ENCODE measurements at regions not wholly inside any gene's neighbourhood (a gene's known extent, or its start where the extent isn't known, plus 50 kb on each side); places are given as distances from the start of the nearest gene placed in this dataset.
"Not testable (repeated sequence)": the region's sequence is repeated elsewhere in the genome, so short reads cannot be mapped to it uniquely, and the experiment has no call there.

- no peak for DNase-seq
- no peak for TF ChIP-seq POLR2A (IDR thresholded peaks at IDR 0.05; ENCODE audit: low read length)
- no peak for TF ChIP-seq GATA1 (IDR thresholded peaks at IDR 0.05; ENCODE audit: low read depth, low read length)
Measured at GRCh38 chr18:14999085-14999975, 251.4 kb downstream of the ANKRD30B start.

GRCh38 chr18:15000119-15001037 lies 252.4 kb downstream of the ANKRD30B start:
- DNase-seq = not testable (repeated sequence)

DNA sequence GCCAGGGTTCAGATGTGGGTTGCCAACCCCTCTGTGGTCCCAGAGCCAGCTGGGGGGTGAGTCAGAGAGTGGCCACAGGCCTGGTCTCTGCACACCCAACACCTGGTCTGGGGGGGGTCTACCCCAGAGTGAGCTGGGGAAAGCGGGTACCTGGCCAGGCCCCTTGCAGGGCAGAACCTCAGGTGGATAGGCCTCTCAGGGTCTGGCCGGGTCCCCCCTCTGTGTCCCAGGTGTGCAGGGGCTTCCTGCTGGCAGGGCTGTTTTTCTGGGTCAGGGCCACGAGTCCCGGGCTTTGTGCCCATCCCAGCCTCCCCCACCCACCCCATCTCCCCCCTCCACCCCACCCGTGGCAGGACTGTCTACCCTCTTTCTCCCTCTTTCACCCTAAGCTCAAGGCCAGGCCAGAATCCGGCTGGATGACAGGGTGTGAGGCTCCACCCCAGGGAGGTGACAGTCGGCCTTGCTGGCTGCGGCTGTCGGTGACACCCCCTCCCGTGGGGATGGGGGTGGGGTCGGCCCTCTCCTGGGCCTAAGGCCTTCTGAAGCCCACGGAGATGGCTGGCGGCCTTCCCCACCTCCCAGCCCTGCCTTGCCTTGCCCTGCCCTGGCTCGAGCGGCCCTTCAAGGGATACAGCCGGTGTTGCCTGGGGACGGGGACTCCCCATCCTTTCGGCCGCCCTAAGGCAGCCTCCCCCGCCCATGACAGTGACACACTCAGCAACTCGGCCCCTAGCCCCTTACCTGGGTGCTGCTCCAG lies 253.2 kb downstream of the ANKRD30B start:
- DNase-seq = not testable (repeated sequence)

- not testable (repeated sequence) for DNase-seq
Measured at GRCh38 chr18:15001795-15002107, 253.8 kb downstream of the ANKRD30B start.

DNA sequence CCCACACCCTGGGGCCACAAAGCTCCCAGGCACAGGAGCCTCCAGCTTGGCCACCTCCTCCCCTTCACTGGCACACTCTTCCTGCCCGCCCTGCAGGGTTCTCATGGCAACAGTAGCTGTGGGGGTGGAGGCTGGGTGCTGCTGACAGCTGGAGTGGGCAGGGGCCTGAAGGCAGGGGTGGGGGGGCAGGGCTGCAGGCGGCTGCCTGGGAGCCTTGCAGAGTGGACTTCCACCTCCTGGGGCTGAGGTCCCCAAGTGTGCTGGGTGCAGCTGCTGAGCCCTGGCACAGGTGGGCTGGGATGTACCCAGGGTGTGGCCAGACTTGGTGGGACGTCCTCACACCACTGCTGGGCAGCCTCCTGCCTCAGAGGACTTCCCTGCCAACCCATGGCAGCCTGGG lies 254.8 kb downstream of the ANKRD30B start:
- DNase-seq = not testable (repeated sequence)

DNA sequence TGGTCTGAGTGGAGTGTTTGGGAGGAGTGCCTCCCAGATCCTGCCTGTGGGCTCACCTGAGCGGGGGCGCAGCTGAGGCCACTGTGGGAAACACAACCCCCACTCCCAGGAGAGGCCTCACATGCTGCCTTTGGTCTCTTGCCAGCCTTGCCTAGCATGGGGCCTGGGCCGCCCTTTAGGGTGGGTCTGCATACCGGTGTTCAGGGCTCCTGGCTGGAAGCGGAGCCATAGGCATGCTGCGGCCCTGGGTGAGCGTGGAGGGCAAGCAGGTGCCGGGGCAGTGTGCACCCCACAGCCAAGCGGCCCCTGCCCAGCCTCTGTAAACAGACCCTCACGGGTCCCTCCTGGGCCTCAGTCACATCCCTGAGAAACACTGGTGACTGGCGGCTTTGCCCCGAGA lies 255.3 kb downstream of the ANKRD30B start:
- DNase-seq = not testable (repeated sequence)

GRCh38 chr18:15003636-15004269 lies 255.8 kb downstream of the ANKRD30B start:
- DNase-seq = not testable (repeated sequence)

- DNase-seq = not testable (repeated sequence)
Measured at GRCh38 chr18:15004270-15004973, 256.4 kb downstream of the ANKRD30B start.

GRCh38 chr18:15005313-15006130 lies 257.6 kb downstream of the ANKRD30B start:
- no peak for DNase-seq
- TF ChIP-seq POLR2A (IDR thresholded peaks at IDR 0.05; ENCODE audit: low read length) (no peak), GATA1 (IDR thresholded peaks at IDR 0.05; ENCODE audit: low read depth, low read length) (no peak)

- not testable (repeated sequence) for DNase-seq
Measured at GRCh38 chr18:15006616-15007015, 258.6 kb downstream of the ANKRD30B start.

GRCh38 chr18:15026041-15026440 lies 278.1 kb downstream of the ANKRD30B start:
- DNase-seq = not testable (repeated sequence)

DNA sequence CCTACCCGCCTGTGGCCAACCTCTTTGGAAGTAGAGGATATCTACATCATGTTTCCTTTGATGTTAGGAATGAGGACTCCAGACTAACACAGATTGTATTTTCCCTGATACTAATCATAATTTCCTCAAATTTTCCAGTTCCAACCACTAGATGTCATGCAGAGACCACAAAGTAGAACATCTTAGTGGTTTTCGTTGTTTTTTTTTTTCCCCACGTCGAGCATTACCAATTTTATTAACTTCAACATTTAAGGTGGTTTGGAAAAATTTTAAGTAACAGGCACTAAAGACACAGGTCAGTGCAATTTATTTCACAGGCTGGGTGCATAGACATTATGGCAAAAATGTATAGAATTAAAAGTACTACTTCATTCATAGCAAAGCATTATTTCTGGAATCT lies 280.1 kb downstream of the ANKRD30B start:
- not testable (repeated sequence) for DNase-seq

DNA sequence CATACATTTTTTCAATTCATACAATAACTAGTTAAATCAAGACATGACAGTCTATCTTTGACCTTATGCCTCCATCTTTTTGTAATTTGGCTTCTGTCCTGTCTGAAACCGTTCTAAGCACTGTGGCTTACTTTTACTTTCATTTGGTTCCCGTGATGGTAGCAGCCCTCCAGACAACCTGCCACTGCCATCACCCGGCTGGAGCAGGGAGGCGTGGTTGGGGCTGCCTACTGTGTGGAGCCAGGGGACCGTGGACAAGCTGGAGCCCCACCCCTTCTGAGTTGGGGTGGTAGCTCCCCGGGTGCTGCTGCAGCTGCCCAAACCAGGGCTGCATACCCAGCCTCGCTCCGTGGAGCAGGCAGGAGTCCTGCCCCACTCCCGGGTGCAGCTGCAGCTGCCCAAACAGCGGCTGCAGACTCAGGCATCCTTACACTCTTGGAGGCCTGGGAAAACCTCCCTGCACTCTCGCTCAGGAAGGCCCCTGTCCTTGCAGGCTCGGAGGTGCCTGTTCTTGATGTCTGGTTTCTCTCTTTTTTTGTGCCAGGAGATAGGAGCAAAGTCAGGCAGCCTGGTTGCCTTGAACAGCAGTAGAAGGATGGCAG lies 312.4 kb downstream of the ANKRD30B start:
- DNase-seq = not testable (repeated sequence)

- not testable (repeated sequence) for DNase-seq
Measured at GRCh38 chr18:15061289-15061896, 313.4 kb downstream of the ANKRD30B start.

- not testable (repeated sequence) for DNase-seq
Measured at GRCh38 chr18:15066434-15066833, 318.5 kb downstream of the ANKRD30B start.

DNA sequence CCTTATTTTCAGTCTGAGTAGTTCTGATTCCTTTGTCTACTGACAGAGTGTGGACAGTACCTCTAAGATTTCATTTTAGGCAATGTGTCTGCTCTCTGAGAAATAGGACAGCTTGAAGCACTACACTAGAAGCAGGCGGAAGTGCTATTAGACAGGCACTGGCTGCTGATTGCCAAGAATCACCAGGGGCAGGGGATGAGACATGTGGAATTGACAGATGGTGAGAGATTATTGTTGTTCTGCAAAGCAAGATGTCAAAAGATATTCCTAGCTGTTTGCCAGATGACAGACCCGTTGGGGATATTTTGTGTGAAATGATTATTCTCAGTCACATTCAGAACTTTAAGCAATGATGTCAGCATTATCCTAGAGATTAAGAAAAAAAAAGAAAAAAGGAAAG lies 323.3 kb downstream of the ANKRD30B start:
- DNase-seq = not testable (repeated sequence)
